AG09319 (cell line): ENCODE measurements at regions not wholly inside any gene's neighbourhood (a gene's known extent, or its start where the extent isn't known, plus 50 kb on each side); places are given as distances from the start of the nearest gene placed in this dataset.

ENCODE experiments used
- DNase-seq: peaks from one replicate; pipeline ENCODE4 v3.0.0-alpha.2; 2010; ENCODE audit warnings: low read depth; ENCODE audit errors: extremely low read depth
- TF ChIP-seq, protein P1 (sequence below): IDR thresholded peaks from 2 replicates; pipeline ENCODE4 v1.5.1; 2011; ENCODE audit warnings: low read depth, mild to moderate bottlenecking, inconsistent platforms, low read length, moderate library complexity

DNA sequence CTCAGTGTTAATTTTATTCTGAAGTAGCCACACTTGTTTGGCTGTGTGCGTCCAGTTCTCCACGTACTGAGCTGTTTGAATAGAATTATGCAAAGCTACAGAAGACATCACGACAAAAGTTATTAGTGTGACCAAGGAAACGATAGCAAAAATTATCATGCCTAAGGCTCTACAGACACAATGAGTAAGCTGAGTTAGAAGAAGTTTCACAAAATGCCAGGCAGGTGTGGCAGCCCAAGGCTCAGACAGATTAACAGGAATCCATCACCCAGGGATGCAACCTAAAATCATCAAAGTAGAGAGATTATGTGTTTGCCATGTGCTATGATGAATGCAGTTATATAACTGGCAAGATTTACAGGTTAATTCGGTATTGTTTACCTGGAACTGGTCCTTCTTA is 73.1 kb upstream of the INCENP start:
- DNase-seq = no peak
- TF ChIP-seq, protein P1, sequence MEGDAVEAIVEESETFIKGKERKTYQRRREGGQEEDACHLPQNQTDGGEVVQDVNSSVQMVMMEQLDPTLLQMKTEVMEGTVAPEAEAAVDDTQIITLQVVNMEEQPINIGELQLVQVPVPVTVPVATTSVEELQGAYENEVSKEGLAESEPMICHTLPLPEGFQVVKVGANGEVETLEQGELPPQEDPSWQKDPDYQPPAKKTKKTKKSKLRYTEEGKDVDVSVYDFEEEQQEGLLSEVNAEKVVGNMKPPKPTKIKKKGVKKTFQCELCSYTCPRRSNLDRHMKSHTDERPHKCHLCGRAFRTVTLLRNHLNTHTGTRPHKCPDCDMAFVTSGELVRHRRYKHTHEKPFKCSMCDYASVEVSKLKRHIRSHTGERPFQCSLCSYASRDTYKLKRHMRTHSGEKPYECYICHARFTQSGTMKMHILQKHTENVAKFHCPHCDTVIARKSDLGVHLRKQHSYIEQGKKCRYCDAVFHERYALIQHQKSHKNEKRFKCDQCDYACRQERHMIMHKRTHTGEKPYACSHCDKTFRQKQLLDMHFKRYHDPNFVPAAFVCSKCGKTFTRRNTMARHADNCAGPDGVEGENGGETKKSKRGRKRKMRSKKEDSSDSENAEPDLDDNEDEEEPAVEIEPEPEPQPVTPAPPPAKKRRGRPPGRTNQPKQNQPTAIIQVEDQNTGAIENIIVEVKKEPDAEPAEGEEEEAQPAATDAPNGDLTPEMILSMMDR = no peak

- TF ChIP-seq, protein P1 = no peak
- no peak for DNase-seq
Measured at GRCh38 chr11:62048100-62048499, 75.7 kb upstream of the INCENP start.

- DNase-seq = no peak
- TF ChIP-seq, protein P1 = no peak
Measured at GRCh38 chr11:62046568-62047100, 77.2 kb upstream of the INCENP start.

- DNase-seq = no peak
- TF ChIP-seq, protein P1 = no peak
Measured at GRCh38 chr11:62044639-62045121, 77.2 kb upstream of the FTH1 start.

GRCh38 chr11:62035293-62035692 is 67.9 kb upstream of the FTH1 start:
- TF ChIP-seq, protein P1 = no peak
- DNase-seq = no peak

DNA sequence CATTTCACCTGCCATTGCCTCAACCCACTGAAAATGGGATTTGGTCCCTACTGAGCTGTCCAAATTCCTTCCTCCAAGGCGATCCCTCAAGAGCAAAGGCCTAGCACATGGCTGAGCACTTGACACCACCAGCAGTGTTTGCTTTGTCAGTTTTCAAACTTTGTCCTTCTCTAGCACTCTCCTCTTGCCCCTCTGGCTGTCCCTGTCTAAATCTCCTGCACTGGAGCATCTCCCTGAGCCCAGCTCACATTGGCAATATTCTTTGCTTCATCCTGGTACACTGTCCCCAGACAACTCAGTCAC is 66.6 kb upstream of the FTH1 start:
- TF ChIP-seq, protein P1 = no peak
- DNase-seq = no peak

- DNase-seq = no peak
- TF ChIP-seq, protein P1 = no peak
Measured at GRCh38 chr11:62033191-62034035, 66.0 kb upstream of the FTH1 start.
